Ovary (tissue), 3 donors: ENCODE measurements at regions not wholly inside any gene's neighbourhood (a gene's known extent, or its start where the extent isn't known, plus 50 kb on each side); places are given as distances from the start of the nearest gene placed in this dataset.
"Not testable (repeated sequence)": the region's sequence is repeated elsewhere in the genome, so short reads cannot be mapped to it uniquely, and the experiment has no call there.

Experiments
- POLR2A ChIP-seq: fragments of 450-650 bp; IDR thresholded peaks from one replicate; pipeline ENCODE4 v1.6.1; 2017; ENCODE audit warnings: antibody characterized with exemption, mild to moderate bottlenecking, moderate library complexity
- TF ChIP-seq, protein P1 (sequence below), 3 donors: fragments of 450-650 bp in 2 of 3; fragments of 200-600 bp in 1 of 3; IDR thresholded peaks; one replicate each; pipeline versions ENCODE4 v1.5.1 to v1.8.0; 2016 to 2022; ENCODE audit warnings: antibody characterized with exemption in 3 of 3, mild to moderate bottlenecking in 1 of 3
- donor health status: DM: no; HTN: no; CAD: no.

DNA sequence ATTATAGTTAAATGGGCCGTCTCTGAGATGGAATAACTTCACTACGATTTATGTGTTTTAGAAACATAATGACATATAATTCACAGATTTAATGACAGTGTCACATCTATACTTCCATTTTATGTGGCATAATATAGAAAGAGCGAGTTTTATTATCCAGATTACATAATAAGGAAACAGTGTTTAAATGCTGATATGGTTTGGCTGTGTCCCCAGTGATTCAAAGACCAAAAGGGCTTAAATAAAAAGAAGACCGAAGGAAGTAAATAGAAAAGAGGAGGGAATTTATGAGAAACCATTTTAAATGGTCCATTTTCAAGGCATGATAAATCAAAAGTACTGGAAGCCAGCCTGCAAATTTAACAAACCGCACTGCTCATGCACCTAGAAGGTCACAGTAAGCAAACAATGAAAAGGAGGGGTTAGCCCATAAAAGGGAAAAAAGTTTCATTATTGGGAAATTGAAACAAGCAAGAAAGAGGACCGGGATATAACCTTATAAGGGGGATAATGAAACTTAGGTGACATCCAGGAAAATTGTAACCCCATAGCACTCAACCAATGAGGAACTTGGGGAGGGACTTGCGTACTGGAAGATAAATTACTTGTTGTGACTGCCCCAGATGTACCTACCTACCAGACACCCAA lies 99.2 kb downstream of the SPATA31A6 start:
- TF ChIP-seq, protein P1, sequence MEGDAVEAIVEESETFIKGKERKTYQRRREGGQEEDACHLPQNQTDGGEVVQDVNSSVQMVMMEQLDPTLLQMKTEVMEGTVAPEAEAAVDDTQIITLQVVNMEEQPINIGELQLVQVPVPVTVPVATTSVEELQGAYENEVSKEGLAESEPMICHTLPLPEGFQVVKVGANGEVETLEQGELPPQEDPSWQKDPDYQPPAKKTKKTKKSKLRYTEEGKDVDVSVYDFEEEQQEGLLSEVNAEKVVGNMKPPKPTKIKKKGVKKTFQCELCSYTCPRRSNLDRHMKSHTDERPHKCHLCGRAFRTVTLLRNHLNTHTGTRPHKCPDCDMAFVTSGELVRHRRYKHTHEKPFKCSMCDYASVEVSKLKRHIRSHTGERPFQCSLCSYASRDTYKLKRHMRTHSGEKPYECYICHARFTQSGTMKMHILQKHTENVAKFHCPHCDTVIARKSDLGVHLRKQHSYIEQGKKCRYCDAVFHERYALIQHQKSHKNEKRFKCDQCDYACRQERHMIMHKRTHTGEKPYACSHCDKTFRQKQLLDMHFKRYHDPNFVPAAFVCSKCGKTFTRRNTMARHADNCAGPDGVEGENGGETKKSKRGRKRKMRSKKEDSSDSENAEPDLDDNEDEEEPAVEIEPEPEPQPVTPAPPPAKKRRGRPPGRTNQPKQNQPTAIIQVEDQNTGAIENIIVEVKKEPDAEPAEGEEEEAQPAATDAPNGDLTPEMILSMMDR (IDR thresholded peaks at IDR 0.05): not testable (repeated sequence)
- not testable (repeated sequence) for TF ChIP-seq POLR2A
